D721Med (cell line): ENCODE measurements at regions not wholly inside any gene's neighbourhood (a gene's known extent, or its start where the extent isn't known, plus 50 kb on each side); places are given as distances from the start of the nearest gene placed in this dataset.

Experiments used
- DNase-seq: peaks from one replicate; pipeline ENCODE4 v3.0.0; 2011; ENCODE audit warnings: low spot score; ENCODE audit not compliant: insufficient read length
- FAIRE-seq: peaks from 2 replicates; lab custom pipeline; 2011; peaks lifted over from hg19 to GRCh38; lab: Jason Lieb, UNC
- TF ChIP-seq, protein P1 (sequence below): IDR thresholded peaks from 2 replicates; pipeline ENCODE4 v1.5.1; 2012; ENCODE audit warnings: mild to moderate bottlenecking, control low read depth; ENCODE audit not compliant: insufficient read depth; ENCODE audit errors: missing control alignments

DNA sequence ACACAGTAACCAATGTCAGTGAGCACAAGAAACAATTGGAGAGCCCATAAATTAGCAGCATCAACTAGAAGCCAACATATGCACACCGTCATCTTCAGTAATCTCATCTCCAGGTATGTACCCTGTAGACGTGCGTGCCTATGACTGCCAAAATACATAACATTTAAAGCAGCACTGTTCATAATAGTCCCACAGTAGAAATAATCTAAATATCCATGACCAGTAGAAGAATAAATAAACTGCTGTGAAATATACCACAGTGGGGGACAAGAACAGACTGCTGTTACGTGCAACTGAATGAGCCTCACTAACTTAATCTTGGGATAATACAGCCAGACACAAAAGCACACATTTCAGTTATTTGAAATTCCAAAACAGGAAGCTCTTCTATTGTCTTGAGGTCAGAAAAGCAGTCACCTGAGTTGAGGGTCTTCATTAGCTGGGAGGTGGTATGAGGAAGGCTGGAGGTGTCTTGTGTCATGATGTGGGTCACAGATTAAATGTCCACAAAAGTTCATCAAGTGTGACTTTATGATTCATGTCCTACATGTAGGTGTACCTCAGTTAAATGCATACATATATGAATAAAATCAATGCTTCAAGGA lies 454.2 kb upstream of the AKR1E2 start:
- FAIRE-seq (no peak), DNase-seq (no peak)
- TF ChIP-seq, protein P1, sequence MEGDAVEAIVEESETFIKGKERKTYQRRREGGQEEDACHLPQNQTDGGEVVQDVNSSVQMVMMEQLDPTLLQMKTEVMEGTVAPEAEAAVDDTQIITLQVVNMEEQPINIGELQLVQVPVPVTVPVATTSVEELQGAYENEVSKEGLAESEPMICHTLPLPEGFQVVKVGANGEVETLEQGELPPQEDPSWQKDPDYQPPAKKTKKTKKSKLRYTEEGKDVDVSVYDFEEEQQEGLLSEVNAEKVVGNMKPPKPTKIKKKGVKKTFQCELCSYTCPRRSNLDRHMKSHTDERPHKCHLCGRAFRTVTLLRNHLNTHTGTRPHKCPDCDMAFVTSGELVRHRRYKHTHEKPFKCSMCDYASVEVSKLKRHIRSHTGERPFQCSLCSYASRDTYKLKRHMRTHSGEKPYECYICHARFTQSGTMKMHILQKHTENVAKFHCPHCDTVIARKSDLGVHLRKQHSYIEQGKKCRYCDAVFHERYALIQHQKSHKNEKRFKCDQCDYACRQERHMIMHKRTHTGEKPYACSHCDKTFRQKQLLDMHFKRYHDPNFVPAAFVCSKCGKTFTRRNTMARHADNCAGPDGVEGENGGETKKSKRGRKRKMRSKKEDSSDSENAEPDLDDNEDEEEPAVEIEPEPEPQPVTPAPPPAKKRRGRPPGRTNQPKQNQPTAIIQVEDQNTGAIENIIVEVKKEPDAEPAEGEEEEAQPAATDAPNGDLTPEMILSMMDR = no peak

DNA sequence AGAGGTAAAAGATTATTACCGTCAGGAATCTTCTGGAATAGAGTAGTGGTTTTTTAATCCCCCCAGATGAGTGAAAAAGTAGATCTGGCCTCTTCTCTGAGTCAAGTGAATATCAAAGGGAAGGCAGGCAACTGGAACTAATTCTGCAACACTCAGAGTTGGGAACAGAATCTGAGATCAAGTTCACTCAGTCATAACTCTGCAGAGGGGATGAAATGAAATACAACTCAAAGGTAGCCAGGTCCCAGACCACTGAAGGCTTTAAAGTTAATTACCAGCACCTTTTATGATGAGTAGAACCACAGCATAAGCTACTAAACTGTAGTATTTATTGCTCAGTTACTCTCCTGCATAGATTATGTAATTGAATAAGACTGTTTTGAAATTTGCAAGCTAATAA lies 455.6 kb upstream of the AKR1E2 start:
- TF ChIP-seq, protein P1 = no peak
- no peak for FAIRE-seq
- no peak for DNase-seq

DNA sequence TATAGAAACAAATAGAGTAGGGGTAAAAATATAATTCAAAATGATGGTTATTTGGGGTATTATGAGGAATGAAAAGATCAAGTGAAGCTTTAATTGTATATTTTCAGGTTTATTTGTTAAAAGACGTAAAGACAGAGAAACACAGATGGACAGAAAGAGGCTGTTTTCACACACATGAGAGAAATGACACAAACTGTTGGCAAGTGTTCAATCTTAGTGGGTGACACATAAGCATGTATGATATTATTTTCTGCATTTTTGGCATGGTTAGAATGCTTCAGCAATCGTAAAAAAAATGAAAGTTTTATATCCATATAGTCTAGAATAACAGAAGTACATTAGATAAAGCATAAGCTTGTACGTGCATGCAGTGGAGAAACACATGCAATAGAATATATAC lies 464.4 kb upstream of the AKR1E2 start:
- TF ChIP-seq, protein P1 = no peak
- FAIRE-seq (no peak), DNase-seq (no peak)

DNA sequence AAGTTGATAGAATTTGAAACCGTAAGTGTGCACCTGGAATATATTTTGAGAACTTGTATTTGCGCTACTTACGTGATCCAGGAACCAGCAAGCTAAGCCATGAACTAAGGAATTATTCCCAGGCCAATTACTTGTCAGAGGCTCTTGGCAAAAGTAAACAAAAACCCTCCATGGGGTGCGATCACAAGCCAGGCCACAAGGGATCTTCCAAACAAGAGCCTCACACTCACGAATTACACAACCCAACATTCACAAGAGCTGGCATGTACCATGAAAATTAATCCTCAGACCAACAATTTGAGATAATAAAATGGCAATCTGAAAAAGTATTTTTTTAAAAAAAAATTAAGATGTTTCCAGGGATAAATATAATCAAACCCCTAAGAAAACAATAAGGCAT lies 467.0 kb upstream of the AKR1E2 start:
- DNase-seq = no peak
- no peak for FAIRE-seq
- TF ChIP-seq, protein P1 = no peak

DNA sequence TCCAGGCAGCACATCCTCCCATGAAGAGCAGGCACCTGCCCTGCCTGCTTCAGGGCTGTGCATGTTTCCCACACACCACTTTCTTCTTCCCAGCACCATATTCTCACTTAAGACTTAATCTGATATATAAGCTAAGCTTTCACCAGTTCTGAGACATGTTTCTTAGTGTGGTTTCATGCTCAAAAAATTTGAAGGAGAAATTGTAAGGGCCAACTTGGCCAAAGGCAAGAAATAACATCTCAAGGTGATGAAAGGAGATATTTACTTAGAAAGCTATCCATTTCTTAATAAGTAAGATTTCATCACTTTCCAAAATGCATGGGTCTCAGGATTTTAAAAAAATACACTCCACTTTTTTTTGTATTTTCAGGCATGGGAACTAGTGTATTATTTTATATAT lies 468.1 kb upstream of the AKR1E2 start:
- FAIRE-seq = no peak
- TF ChIP-seq, protein P1 = no peak

DNA sequence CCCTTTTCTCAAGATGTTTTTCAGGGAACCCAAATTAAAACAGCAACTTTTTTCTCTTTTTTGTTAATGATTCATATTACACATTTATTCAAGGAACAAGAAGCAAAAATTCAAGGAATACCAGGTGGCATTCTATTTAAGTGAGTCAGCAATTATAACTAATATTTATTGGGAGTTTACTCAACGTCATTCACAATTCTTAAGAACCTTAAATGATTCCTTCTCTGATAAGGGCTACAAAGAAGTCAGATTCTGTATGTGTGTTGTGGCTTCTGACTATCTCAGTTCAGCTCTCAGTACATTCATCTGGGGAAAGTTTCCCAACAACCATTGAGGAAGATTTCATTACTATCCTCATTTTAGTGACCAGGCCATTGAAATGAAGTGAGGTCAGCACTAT lies 470.7 kb upstream of the AKR1E2 start:
- FAIRE-seq (no peak), DNase-seq (no peak)
- TF ChIP-seq, protein P1 = no peak

More for the DNA sequence above, 468.1 kb upstream of the AKR1E2 start:
- no peak for DNase-seq

DNA sequence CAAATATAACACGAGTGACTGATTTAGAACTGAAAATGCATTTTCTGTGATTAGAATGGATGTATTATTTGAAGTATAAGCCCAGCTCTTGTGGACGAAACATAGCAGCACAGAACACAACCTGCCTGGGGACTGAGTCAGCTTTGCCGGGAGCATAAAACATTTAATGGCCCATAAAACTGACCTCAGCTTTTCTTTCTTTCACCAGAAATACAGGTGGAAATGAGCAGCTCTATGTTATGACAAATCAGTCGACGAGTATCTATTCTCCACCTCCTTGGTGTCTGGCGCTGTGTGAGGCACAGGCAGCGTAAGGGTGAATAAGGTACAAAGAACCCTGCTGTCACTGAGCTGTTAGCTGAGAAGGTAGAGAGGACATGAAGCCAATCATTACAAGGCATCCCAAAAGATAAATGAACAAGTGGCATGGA lies 471.6 kb upstream of the AKR1E2 start:
- no peak for FAIRE-seq
- DNase-seq = no peak

More for the DNA sequence above, 471.6 kb upstream of the AKR1E2 start:
- TF ChIP-seq, protein P1 = no peak
